GM12878 (cell line): ENCODE measurements at regions not wholly inside any gene's neighbourhood (a gene's known extent, or its start where the extent isn't known, plus 50 kb on each side); places are given as distances from the start of the nearest gene placed in this dataset.

Source experiments
- ATAC-seq: fragments of 200-7000 bp; cut with Tn5 transposase; 3 replicates; pipeline ENCODE4 v1.9.1; 2020; ENCODE audit warnings: mild to moderate bottlenecking, moderate library complexity
- BruUV-seq: library from RNA; stranded (reverse); fragments of 400-500 nt; replicated peaks from 2 replicates; lab custom pipeline; 2021; lab: Mats Ljungman, UMichigan
- CTCF ChIA-PET: fragments of 300-600 bp; sonication (Branson Sonifier 250); formaldehyde crosslinking; extraction: SDS; loops from one replicate; lab custom pipeline; 2021; ENCODE audit warnings: inconsistent platforms; lab: Yijun Ruan, JAX
- POLR2A ChIA-PET: fragments of 350-600 bp; formaldehyde crosslinking; extraction: SDS; loops from one replicate; lab custom pipeline; 2021; ENCODE audit warnings: inconsistent platforms; lab: Charles Lee
- RAD21 ChIA-PET: fragments of 300-600 bp; sonication (Branson Sonifier 250); formaldehyde crosslinking; loops from one replicate; lab custom pipeline; 2023; ENCODE audit warnings: antibody characterized with exemption; ENCODE audit not compliant: unreplicated experiment; lab: Charles Lee
- SMC1A ChIA-PET: fragments of 300-600 bp; sonication (Branson Sonifier 250); formaldehyde crosslinking; loops from one replicate; lab custom pipeline; 2023; ENCODE audit not compliant: unreplicated experiment, uncharacterized antibody; lab: Charles Lee
- DNase-seq: peaks from one replicate; pipeline ENCODE4 v3.0.0-alpha.2; 2011; ENCODE audit warnings: low read depth, low spot score
- FAIRE-seq: peaks from 3 replicates; lab custom pipeline; 2011; peaks lifted over from hg19 to GRCh38; lab: Jason Lieb, UNC
- H2AFZ ChIP-seq: 2 replicates; pipeline ENCODE4 v1.6.0; 2011; ENCODE audit warnings: low read depth, low read length, control low read depth; ENCODE audit not compliant: control insufficient read depth
- H3K27ac ChIP-seq: 2 replicates; pipeline ENCODE4 v1.5.1; 2011; ENCODE audit warnings: control low read depth; ENCODE audit not compliant: control insufficient read depth, insufficient read depth
- H3K27me3 ChIP-seq, 2 experiments: replicated peaks in 1 of 2; 2 replicates each; pipeline versions ENCODE4 v1.6.0 to v1.6.1; 2011; ENCODE audit warnings: low read length in 1 of 2; ENCODE audit not compliant: control insufficient read depth in 2 of 2, insufficient read depth in 2 of 2
- H3K36me3 ChIP-seq, 2 experiments: 2 replicates each; pipeline ENCODE4 v1.5.1; 2011; ENCODE audit warnings: low read length in 1 of 2; ENCODE audit not compliant: control insufficient read depth in 2 of 2, insufficient read depth in 2 of 2
- H3K4me1 ChIP-seq: 2 replicates; pipeline ENCODE4 v1.6.1; 2011; ENCODE audit warnings: mild to moderate bottlenecking, low read length, moderate library complexity, mixed read lengths; ENCODE audit not compliant: control insufficient read depth, insufficient read depth
- H3K4me2 ChIP-seq: 2 replicates; pipeline ENCODE4 v1.6.0; 2011; ENCODE audit warnings: control low read depth; ENCODE audit not compliant: control insufficient read depth, insufficient read depth
- H3K4me3 ChIP-seq: fragments of 200-600 bp; sonication (generic); 2 replicates; pipeline ENCODE4 v1.5.1; 2016
- H3K79me2 ChIP-seq: 2 replicates; pipeline ENCODE4 v1.6.0; 2011; ENCODE audit warnings: low read length; ENCODE audit not compliant: control insufficient read depth, insufficient read depth
- H3K9ac ChIP-seq: 2 replicates; pipeline ENCODE4 v1.8.0; 2011; ENCODE audit warnings: low read length, control low read depth, mixed read lengths; ENCODE audit not compliant: control insufficient read depth, insufficient read depth
- H3K9me3 ChIP-seq: replicated peaks from 3 replicates; pipeline ENCODE4 v1.5.1; 2011; ENCODE audit warnings: mild to moderate bottlenecking, low read length; ENCODE audit not compliant: control insufficient read depth, insufficient read depth
- H4K20me1 ChIP-seq: 2 replicates; pipeline ENCODE4 v1.6.0; 2011; ENCODE audit not compliant: control insufficient read depth, insufficient read depth
- BCL3 ChIP-seq: IDR thresholded peaks from 2 replicates; pipeline ENCODE4 v1.6.1; 2011; ENCODE audit warnings: borderline replicate concordance, low read depth, mild to moderate bottlenecking, moderate library complexity, low read length; ENCODE audit not compliant: insufficient read depth, poor library complexity, severe bottlenecking
- BMI1 ChIP-seq: fragments of 450-650 bp; IDR thresholded peaks from 2 replicates; pipeline ENCODE4 v1.6.1; 2016; ENCODE audit warnings: mild to moderate bottlenecking, moderate library complexity, borderline replicate concordance
- CEBPB ChIP-seq, 2 experiments: fragments of 150-350 bp in 1 of 2; IDR thresholded peaks; 2 replicates each; pipeline ENCODE4 v1.6.1; 2012 to 2014; ENCODE audit warnings: low read depth in 2 of 2, low read length in 2 of 2, borderline replicate concordance in 1 of 2, inconsistent platforms in 1 of 2
- CREM ChIP-seq: IDR thresholded peaks from 2 replicates; pipeline ENCODE4 v1.6.1; 2014; ENCODE audit warnings: antibody characterized with exemption, low read depth
- RAD21 ChIP-seq: IDR thresholded peaks from 2 replicates; pipeline ENCODE4 v1.6.1; 2011; ENCODE audit warnings: mild to moderate bottlenecking, low read depth, low read length, moderate library complexity; ENCODE audit not compliant: insufficient read depth
- REST ChIP-seq: IDR thresholded peaks from 2 replicates; pipeline ENCODE4 v1.6.1; 2012; ENCODE audit warnings: mild to moderate bottlenecking, low read depth, low read length
- WGBS: methylation state at CpG from one replicate; pipeline ENCODE4 v1.1.6; 2016; ENCODE audit warnings: low lambda C conversion rate; ENCODE audit not compliant: insufficient replicate concordance, insufficient coverage; ENCODE audit errors: missing lambda C conversion rate; 5-methylcytosine and 5-hydroxymethylcytosine counted together
- in situ Hi-C: fragments of 300-500 bp; cut with MboI; formaldehyde crosslinking; loops from 9 replicates; pipeline ENCODE4 v1.14.3; 2018; ENCODE audit warnings: mixed read lengths
- intact Hi-C: fragments of 100-400 bp; cut with micrococcal nuclease; formaldehyde crosslinking; loops from one replicate; pipeline ENCODE4 v1.14.2; 2022; ENCODE audit not compliant: unreplicated experiment

GRCh38 chr17:36857698-36858097, 79.6 kb upstream of the LHX1 start:
- Histone ChIP-seq H3K79me2 (no peaks in the 10 kb centered on the region), H3K4me3 (no peak overlapping the region), H3K4me2 (no peak overlapping the region), H3K9ac (no peak overlapping the region), H3K9me3 (no peaks in the 10 kb centered on the region), H2AFZ (no peak overlapping the region), H3K4me1 (peaks cover 7% of the 10 kb centered on the region; the same call in 1 of the 2 replicates), H4K20me1 (no peaks in the 10 kb centered on the region), H3K27ac (no peak overlapping the region), H3K27me3 (no peaks in the 10 kb centered on the region; a peak in 1 of 4 replicates), H3K36me3 (no peaks in the 10 kb centered on the region)
- ChIA-PET SMC1A (no interaction called here), RAD21 (no interaction called here), POLR2A (no interaction called here), CTCF (no interaction called here)
- in situ Hi-C loops, result no loop called here
- WGBS, result 40% methylated on average over 13 of the region's 13 CpGs
- DNase-seq (no peak), FAIRE-seq (no peak), ATAC-seq (no peak)
- TF ChIP-seq REST, result no peak
- intact Hi-C loops, result no loop called here
- no TSS peak for BruUV-seq

GRCh38 chr17:36858119-36859002, 78.9 kb upstream of the LHX1 start:
- SMC1A ChIA-PET, result no interaction called here
- POLR2A ChIA-PET, result no interaction called here
- DNase-seq (no peak), FAIRE-seq (no peak), ATAC-seq (no peak)
- RAD21 ChIA-PET, result no interaction called here
- no peak overlapping the region for H3K27ac ChIP-seq
- TF ChIP-seq CREM (no peak), CEBPB (IDR thresholded peaks at IDR 0.05; ENCODE audit: borderline replicate concordance in 1 of 2, low read depth in 2 of 2, low read length in 2 of 2) (no peak), RAD21 (no peak), BMI1 (no peak), BCL3 (peak; percentile 35)
- WGBS, result 39% methylated on average over 20 of the region's 20 CpGs
- H3K4me1 ChIP-seq, result peaks cover 7% of the 10 kb centered on the region; the same call in 1 of the 2 replicates
- no peaks in the 10 kb centered on the region for H3K9me3 ChIP-seq
- no peak overlapping the region for H3K4me2 ChIP-seq
- in situ Hi-C loops, result no loop called here
- no TSS peak for BruUV-seq
- H4K20me1 ChIP-seq, result no peaks in the 10 kb centered on the region
- H3K27me3 ChIP-seq, result no peaks in the 10 kb centered on the region; a peak in 1 of 4 replicates
- intact Hi-C loops, result no loop called here
- no peak overlapping the region for H3K4me3 ChIP-seq
- no peak overlapping the region for H2AFZ ChIP-seq
- H3K79me2 ChIP-seq, result no peaks in the 10 kb centered on the region
- no peaks in the 10 kb centered on the region for H3K36me3 ChIP-seq
- CTCF ChIA-PET, result interaction anchor here (0.8 kb wide), 1 partner anchor 93 kb away, joined by 3 read pairs; no protein-coding TSS in a partner anchor
- H3K9ac ChIP-seq, result no peak overlapping the region
